IMR-90 (cell line): ENCODE measurements at regions not wholly inside any gene's neighbourhood (a gene's known extent, or its start where the extent isn't known, plus 50 kb on each side); places are given as distances from the start of the nearest gene placed in this dataset.
A peak's percentile ranks its signal among the peaks of the same experiment; 100 is the strongest.

ENCODE experiments used
- ATAC-seq: fragments of 200-7000 bp; cut with Tn5 transposase; 2 replicates; pipeline ENCODE4 v1.9.1; 2020; ENCODE audit warnings: low read depth, mild to moderate bottlenecking, moderate library complexity
- BruUV-seq: library from RNA; stranded (reverse); fragments of 400-500 nt; replicated peaks from 2 replicates; lab custom pipeline; 2021; lab: Mats Ljungman, UMichigan
- CTCF ChIA-PET: fragments of 300-600 bp; formaldehyde crosslinking; extraction: SDS; loops from one replicate; lab custom pipeline; 2021; ENCODE audit warnings: antibody characterized with exemption; lab: Yijun Ruan, JAX
- POLR2A ChIA-PET: fragments of 300-600 bp; sonication (Branson Sonifier 250); formaldehyde crosslinking; loops from one replicate; lab custom pipeline; 2022; ENCODE audit warnings: antibody characterized with exemption; ENCODE audit not compliant: unreplicated experiment; lab: Charles Lee
- DNase-seq: peaks from one replicate; pipeline ENCODE4 v3.0.0; 2013
- H2AFZ ChIP-seq: replicated peaks from 2 replicates; pipeline ENCODE3; 2013; ENCODE audit warnings: low read length, mild to moderate bottlenecking; ENCODE audit not compliant: poor library complexity
- H2AK5ac ChIP-seq: 2 replicates; pipeline ENCODE4 v1.6.1; 2013; ENCODE audit warnings: low read depth, low read length, inconsistent platforms
- H2AK9ac ChIP-seq: replicated peaks from 2 replicates; pipeline ENCODE3; 2013; ENCODE audit warnings: mild to moderate bottlenecking, low read depth, low read length, moderate library complexity; ENCODE audit not compliant: poor library complexity
- H2BK120ac ChIP-seq: 2 replicates; pipeline ENCODE4 v1.6.1; 2013; ENCODE audit warnings: low read depth, low read length, inconsistent platforms
- H2BK15ac ChIP-seq: 3 replicates; pipeline ENCODE4 v1.6.1; 2013; ENCODE audit warnings: low read depth, low read length, inconsistent platforms
- H2BK20ac ChIP-seq: 2 replicates; pipeline ENCODE4 v1.6.1; 2013; ENCODE audit warnings: low read depth, mild to moderate bottlenecking, inconsistent platforms, low read length, moderate library complexity
- H2BK5ac ChIP-seq: 2 replicates; pipeline ENCODE4 v1.6.1; 2013; ENCODE audit warnings: mild to moderate bottlenecking, low read depth, low read length, inconsistent platforms; ENCODE audit not compliant: poor library complexity, severe bottlenecking
- H3K14ac ChIP-seq: replicated peaks from 2 replicates; pipeline ENCODE4 v1.6.1; 2013; ENCODE audit warnings: low read depth, low read length, inconsistent platforms
- H3K18ac ChIP-seq: 2 replicates; pipeline ENCODE4 v1.6.1; 2013; ENCODE audit warnings: low read depth, low read length, control low read depth
- H3K23ac ChIP-seq: 2 replicates; pipeline ENCODE4 v1.6.1; 2013; ENCODE audit warnings: low read depth, low read length, inconsistent platforms
- H3K27ac ChIP-seq: 2 replicates; pipeline ENCODE4 v1.5.1; 2013; ENCODE audit warnings: mild to moderate bottlenecking, control low read depth, low read length; ENCODE audit not compliant: insufficient read depth
- H3K27me3 ChIP-seq: 2 replicates; pipeline ENCODE4 v1.6.1; 2013; ENCODE audit warnings: low read length; ENCODE audit not compliant: control insufficient read depth, insufficient read depth
- H3K36me3 ChIP-seq: 2 replicates; pipeline ENCODE4 v1.6.1; 2013; ENCODE audit warnings: low read length, mixed read lengths; ENCODE audit not compliant: control insufficient read depth, insufficient read depth
- H3K4ac ChIP-seq: 2 replicates; pipeline ENCODE4 v1.6.1; 2013; ENCODE audit warnings: low read depth, low read length, inconsistent platforms
- H3K4me1 ChIP-seq: 2 replicates; pipeline ENCODE4 v1.6.1; 2013; ENCODE audit warnings: low read length, mixed read lengths; ENCODE audit not compliant: control insufficient read depth, insufficient read depth
- H3K4me2 ChIP-seq: 2 replicates; pipeline ENCODE4 v1.6.1; 2013; ENCODE audit warnings: low read depth, mild to moderate bottlenecking, control low read depth, low read length, moderate library complexity
- H3K4me3 ChIP-seq: 2 replicates; pipeline ENCODE4 v1.5.1; 2013; ENCODE audit warnings: low read depth, mild to moderate bottlenecking, control low read depth, low read length, moderate library complexity; ENCODE audit not compliant: insufficient read depth
- H3K56ac ChIP-seq: 2 replicates; pipeline ENCODE4 v1.6.1; 2013; ENCODE audit warnings: low read length, inconsistent platforms; ENCODE audit not compliant: insufficient read depth; ENCODE audit errors: extremely low read depth
- H3K79me1 ChIP-seq, 2 experiments: 2 replicates each; pipeline ENCODE4 v1.6.1; 2013; ENCODE audit warnings: low read length in 2 of 2, inconsistent platforms in 1 of 2, low read depth in 1 of 2
- H3K9ac ChIP-seq: 2 replicates; pipeline ENCODE4 v1.6.1; 2013; ENCODE audit warnings: low read depth, low read length, control low read depth
- H3K9me1 ChIP-seq: 2 replicates; pipeline ENCODE4 v1.6.1; 2013; ENCODE audit warnings: low read length, inconsistent platforms; ENCODE audit not compliant: insufficient read depth
- H3K9me3 ChIP-seq: 2 replicates; pipeline ENCODE4 v1.6.1; 2013; ENCODE audit warnings: low read length; ENCODE audit not compliant: control insufficient read depth, insufficient read depth
- H4K20me1 ChIP-seq: 2 replicates; pipeline ENCODE4 v1.6.1; 2013; ENCODE audit warnings: low read length, inconsistent platforms; ENCODE audit not compliant: insufficient read depth
- H4K5ac ChIP-seq: 2 replicates; pipeline ENCODE4 v1.6.1; 2013; ENCODE audit warnings: mild to moderate bottlenecking, low read depth, low read length, control low read depth
- H4K8ac ChIP-seq, 2 experiments: 2 replicates each; pipeline ENCODE4 v1.6.1; 2013; ENCODE audit warnings: low read depth in 2 of 2, low read length in 2 of 2, control low read depth in 1 of 2, inconsistent platforms in 1 of 2
- H4K91ac ChIP-seq: 2 replicates; pipeline ENCODE4 v1.6.1; 2013; ENCODE audit warnings: low read depth, low read length, inconsistent platforms; ENCODE audit not compliant: insufficient read depth
- FOS ChIP-seq: fragments of 150-350 bp; IDR thresholded peaks from 2 replicates; pipeline ENCODE4 v1.6.1; 2016; ENCODE audit warnings: low read depth, low read length
- MAFK ChIP-seq: IDR thresholded peaks from 2 replicates; pipeline ENCODE4 v1.6.1; 2012; ENCODE audit warnings: low read depth, low read length, improper control_type of control experiment
- POLR2A ChIP-seq: IDR thresholded peaks from 2 replicates; pipeline ENCODE4 v1.6.1; 2012; ENCODE audit warnings: mild to moderate bottlenecking, low read depth, low read length
- WGBS, 2 experiments: methylation state at CpG; one replicate each; pipeline versions ENCODE4 v1.1.5 to v1.1.7; 2013; ENCODE audit warnings: missing lambda C conversion rate in 2 of 2; ENCODE audit not compliant: insufficient read length in 1 of 2; ENCODE audit errors: extremely low coverage in 2 of 2; 5-methylcytosine and 5-hydroxymethylcytosine counted together
- dilution Hi-C: fragments of 300-500 bp; cut with HindIII; formaldehyde crosslinking; loops from one replicate; pipeline ENCODE4 v1.14.3; 2018; ENCODE audit warnings: low sequenced_read_pairs; ENCODE audit not compliant: unreplicated experiment
- in situ Hi-C: fragments of 300-500 bp; cut with MboI; formaldehyde crosslinking; loops from 3 replicates; pipeline ENCODE4 v1.14.3; 2019; ENCODE audit warnings: low sequenced_read_pairs, inconsistent platforms, mixed read lengths
- intact Hi-C: fragments of 100-400 bp; cut with micrococcal nuclease; formaldehyde crosslinking; loops from 2 replicates; pipeline ENCODE4 v1.10.0; 2022

GRCh38 chr14:38022775-38023174, 184.9 kb upstream of the SSTR1 start:
- Histone ChIP-seq H3K4ac (no peak overlapping the region), H4K8ac (no peak overlapping the region), H3K23ac (no peak overlapping the region), H3K9me3 (no peaks in the 10 kb centered on the region; the same call in 1 of the 2 replicates), H2AFZ (no peak overlapping the region), H3K9ac (no peak overlapping the region), H3K4me1 (no peaks in the 10 kb centered on the region), H4K5ac (no peak overlapping the region), H3K27ac (no peak overlapping the region), H3K18ac (no peak overlapping the region), H3K79me1 (no peaks in the 10 kb centered on the region), H3K9me1 (no peaks in the 10 kb centered on the region), H2BK20ac (no peak overlapping the region), H3K36me3 (no peaks in the 10 kb centered on the region), H3K4me3 (no peak overlapping the region), H2AK5ac (no peak overlapping the region), H4K20me1 (no peaks in the 10 kb centered on the region), H2BK120ac (no peak overlapping the region), H3K4me2 (no peak overlapping the region), H3K14ac (no peak overlapping the region), H2BK15ac (no peak overlapping the region), H3K27me3 (no peaks in the 10 kb centered on the region), H3K56ac (no peak overlapping the region), H2AK9ac (no peak overlapping the region), H4K91ac (no peak overlapping the region), H2BK5ac (no peak overlapping the region)
- dilution Hi-C loops (no loop called here), in situ Hi-C loops (no loop called here), intact Hi-C loops (no loop called here)
- POLR2A ChIA-PET: no interaction called here
- DNase-seq (no peak), ATAC-seq (no peak)
- TF ChIP-seq POLR2A (no peak), MAFK (peak; percentile 20; the same call in 1 of the 2 replicates), FOS (no peak)
- WGBS, 2 experiments: no CpG with 5 or more reads among the region's 3 CpGs
- BruUV-seq: no TSS peak
- CTCF ChIA-PET: interaction anchor here (0.6 kb wide), 1 partner anchor 40 kb away, joined by 4 read pairs; no protein-coding TSS in a partner anchor
